SW480 (cell line): ENCODE measurements at regions not wholly inside any gene's neighbourhood (a gene's known extent, or its start where the extent isn't known, plus 50 kb on each side); places are given as distances from the start of the nearest gene placed in this dataset.
"Not testable (repeated sequence)": the region's sequence is repeated elsewhere in the genome, so short reads cannot be mapped to it uniquely, and the experiment has no call there.

ENCODE experiments used
- DNase-seq: peaks from one replicate; pipeline ENCODE4 v3.0.0-alpha.2; 2016; ENCODE audit warnings: low spot score

DNA sequence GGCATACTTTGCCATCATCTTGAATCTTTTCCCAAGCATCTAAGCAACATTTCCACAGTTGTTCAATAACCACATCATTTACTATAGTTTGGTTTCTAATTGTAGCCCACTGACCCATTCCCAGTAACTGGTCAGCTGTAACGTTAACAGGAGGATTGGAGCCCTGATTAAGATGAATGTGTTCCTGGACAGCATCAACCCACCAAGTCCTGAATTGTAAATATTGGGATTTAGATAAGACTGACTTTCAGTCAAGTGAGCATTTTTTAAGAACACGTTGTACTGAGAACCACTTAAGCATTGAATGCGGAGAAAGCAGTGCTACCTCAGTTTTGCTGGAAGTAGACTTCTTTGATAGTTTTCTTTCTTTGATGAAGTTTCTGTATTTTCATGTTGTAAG is 53.3 kb upstream of the ARL4D start:
- not testable (repeated sequence) for DNase-seq

GRCh38 chr17:43344685-43345084 is 54.1 kb upstream of the ARL4D start:
- DNase-seq, result no peak

DNA sequence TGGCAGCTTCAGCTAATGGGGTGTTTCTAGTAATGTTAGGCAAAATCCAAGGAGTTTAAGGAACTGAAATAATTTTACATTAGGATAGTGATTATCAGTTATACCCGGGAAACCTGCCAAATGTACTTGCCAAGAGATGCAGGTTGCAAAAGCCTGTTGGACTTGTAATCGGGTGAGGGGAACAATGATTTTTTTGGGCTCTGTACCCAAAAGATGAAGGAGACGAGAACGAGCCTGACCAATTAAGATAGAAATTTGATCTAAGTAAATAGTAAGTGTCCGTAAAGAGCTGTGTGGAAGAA is 56.3 kb upstream of the ARL4D start:
- no peak for DNase-seq

DNA sequence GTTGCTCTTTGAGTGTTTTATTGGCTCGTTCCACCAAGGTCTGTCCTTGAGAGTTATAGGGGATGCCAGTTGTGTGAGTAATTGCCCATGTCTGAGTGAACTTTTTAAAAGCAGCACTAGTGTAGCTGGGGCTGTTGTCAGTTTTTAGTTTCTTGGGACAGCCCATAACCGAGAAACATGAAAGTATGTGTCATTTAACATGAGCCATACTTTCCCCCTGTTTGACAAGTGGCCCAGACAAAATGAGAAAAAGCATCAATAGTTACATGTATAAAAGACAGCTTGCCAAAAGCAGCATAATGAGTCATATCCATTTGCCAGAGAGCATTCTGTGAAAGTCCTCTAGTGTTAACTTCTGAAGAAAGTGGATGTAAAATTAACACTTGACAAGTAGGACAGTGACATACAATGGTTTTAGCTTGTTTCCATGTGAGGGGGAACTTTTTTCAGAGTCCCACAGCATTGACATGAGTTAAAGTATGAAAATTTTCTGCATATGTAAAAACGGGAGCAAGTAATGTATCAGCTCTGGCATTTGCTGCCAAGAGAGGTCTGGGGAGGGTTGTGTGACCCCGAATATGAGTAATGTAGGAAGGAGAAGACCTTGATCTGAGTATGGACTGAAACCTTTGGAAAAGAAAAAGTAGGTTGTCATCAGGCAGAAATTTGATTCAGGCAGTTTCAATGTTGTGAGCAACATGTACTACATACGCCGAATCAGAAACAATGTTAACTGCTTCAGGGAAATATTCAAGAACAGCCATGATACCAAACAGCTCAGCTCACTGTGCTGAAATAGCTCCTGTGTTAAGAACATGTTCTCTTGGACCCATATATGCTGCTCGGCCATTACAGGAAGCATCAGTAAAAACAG is 56.8 kb upstream of the ARL4D start:
- DNase-seq, result no peak

DNA sequence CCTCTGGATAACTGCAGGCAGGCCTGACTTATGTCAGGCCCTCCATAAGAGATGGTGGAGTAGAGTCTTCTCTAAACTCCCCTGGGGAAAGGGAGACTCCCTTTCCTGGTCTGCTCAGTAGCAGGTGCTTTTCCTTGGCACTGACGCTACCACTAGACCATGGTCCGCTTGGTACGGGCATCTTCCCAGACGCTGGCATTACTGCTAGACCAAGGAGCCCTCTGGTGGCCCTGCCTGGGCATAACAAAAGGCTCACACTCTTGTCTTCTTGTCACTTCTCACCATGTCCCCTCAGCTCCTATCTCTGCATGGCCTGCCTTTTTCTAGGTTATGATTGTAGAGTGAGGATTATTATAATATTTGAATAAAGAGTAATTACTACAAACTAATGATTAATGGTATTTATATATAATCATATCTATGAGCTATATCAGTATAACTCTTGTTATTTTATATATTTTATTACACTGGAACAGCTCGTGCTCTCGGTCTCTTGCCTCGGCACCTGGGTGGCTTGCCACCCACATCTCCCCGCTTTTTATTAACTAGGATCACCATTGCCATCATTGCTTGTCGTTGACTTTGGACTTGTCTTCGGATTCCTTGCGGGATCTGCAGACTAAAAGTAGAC is 59.8 kb upstream of the ARL4D start:
- DNase-seq, result peak; percentile 67

GRCh38 chr17:43337684-43338428 is 60.9 kb upstream of the ARL4D start:
- no peak for DNase-seq

- DNase-seq, result no peak
These were observed 63.9 kb upstream of the ARL4D start for GRCh38 chr17:43334738-43335402.

DNA sequence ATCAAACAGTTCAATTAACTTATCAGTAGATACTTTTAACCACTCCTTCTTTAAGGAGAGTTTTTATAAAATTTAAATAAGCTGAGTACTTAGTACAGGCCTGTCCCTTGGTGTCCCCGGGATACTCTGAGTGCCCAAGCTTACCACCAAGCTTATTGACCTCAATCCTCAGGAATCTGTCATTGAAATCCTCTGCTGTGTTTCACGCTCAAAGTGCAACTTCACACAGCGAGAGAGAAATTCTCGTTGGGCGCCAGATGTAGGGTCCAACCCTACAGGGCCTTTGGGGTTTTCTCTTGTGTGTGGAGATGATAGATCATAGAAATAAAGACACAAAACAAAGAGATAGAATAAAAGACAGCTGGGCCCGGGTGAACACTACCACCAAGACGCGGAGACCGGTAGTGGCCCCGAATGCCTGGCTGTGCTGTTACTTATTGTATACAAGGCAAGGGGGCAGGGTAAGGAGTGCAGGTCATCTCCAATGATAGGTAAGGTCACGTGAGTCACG is 65.3 kb upstream of the ARL4D start:
- DNase-seq, result no peak

- DNase-seq, result no peak
These were observed 66.6 kb upstream of the ARL4D start for GRCh38 chr17:43332230-43332629.

DNA sequence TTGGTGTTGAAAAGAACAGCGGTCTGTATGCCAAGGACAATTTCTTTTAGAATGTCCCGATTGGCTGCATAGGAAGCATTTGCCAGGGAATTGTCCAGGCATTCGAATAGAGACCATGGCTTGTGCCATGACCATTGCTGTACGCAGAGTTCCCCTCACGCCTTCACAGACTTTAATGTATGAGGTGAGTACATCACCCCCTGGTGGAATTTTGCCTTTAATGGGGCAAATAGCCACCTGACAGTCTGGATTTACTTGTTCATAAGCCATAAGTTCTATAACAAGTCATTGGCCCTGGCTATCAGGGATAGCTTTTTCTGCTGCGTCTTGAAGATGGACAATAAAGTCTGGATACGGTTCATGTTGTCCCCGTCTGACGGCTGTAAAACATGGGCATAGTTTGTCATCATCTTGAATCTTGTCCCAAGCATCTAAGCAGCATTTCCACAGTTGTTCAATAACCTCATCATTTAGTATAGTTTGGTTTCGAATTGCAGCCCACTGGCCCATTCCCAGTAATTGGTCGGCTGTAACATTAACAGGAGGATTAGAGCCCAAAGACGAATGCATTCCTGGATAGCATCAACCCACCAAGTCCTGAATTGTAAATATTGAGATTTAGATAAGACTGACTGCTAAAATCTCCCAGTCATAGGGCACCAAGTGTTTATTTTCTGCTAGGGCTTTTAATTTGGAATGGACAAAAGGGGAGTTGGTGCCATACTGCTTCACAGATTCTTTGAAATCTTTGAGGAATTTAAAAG is 67.7 kb upstream of the ARL4D start:
- DNase-seq, result no peak

- no peak for DNase-seq
These were observed 69.6 kb upstream of the ARL4D start for GRCh38 chr17:43329183-43329582.

DNA sequence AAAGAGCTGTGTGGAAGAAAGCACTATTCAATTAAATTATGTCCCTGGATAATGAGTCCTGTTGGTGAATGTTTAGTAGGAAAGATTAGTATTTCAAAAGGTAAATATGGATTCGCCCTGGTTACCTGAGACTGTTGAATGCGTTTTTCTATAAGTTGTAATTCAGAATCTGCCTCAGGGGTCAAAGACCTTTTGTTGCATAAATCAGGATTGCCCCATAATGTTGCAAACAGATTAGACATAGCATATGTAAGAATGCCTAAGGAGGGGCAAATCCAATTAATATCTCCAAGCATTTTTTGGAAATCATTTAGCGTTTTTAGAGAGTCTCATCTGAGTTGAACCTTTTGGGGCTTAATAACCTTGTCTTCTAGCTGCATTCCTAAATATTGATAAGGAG is 70.1 kb upstream of the ARL4D start:
- DNase-seq, result no peak

GRCh38 chr17:43327834-43328420 is 70.9 kb upstream of the ARL4D start:
- DNase-seq, result no peak

DNA sequence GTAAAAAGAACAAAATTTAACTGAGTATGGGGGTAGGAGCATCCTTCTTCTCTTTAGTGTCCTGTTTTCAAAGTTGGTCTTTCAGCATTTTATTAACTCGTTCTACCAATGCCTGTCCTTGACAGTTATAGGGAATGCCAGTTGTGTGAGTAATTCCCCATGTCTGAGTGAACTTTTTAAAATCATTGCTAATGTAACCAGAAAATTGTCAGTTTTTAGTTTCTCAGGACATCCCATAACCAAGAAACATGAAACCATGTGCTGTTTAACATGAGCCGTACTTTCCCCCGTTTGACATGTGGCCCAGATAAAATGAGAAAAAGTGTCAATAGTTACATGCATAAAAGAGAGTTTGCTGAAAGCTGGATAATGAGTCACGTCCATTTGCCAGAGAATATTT is 71.4 kb upstream of the ARL4D start:
- DNase-seq, result no peak

GRCh38 chr17:43326490-43327275 is 72.1 kb upstream of the ARL4D start:
- no peak for DNase-seq

DNA sequence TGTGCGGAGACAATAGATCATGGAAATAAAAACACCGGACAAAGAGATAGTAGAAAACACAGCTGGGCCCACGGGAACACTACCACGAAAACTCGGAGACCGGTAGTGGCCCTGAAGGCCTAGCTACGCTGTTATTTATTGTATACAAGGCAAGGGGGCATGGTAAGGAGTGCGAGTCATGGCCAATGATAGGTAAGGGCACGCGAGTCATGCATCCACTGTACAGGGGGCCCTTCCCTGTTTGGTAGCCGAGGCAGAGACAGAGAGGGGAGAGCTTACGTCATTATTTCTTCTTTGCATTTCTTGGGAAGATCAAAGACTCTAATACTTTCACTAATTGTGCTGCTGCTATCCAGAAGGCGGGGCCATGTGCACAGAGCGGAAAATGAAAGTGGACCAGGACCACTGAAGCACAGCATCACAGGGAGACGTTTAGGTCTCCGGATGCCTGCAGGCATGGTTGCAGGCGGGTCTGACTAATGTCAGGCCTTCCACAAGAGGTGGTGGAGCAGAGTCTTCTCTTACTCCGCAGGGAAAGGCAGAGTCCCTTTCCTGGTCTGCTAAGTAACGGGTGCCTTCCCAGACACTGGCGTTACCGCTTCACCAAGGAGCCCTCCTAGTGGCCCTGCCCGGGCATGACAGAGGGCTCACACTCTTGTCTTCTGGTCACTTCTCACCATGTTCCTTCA is 74.4 kb upstream of the ARL4D start:
- no peak for DNase-seq

DNA sequence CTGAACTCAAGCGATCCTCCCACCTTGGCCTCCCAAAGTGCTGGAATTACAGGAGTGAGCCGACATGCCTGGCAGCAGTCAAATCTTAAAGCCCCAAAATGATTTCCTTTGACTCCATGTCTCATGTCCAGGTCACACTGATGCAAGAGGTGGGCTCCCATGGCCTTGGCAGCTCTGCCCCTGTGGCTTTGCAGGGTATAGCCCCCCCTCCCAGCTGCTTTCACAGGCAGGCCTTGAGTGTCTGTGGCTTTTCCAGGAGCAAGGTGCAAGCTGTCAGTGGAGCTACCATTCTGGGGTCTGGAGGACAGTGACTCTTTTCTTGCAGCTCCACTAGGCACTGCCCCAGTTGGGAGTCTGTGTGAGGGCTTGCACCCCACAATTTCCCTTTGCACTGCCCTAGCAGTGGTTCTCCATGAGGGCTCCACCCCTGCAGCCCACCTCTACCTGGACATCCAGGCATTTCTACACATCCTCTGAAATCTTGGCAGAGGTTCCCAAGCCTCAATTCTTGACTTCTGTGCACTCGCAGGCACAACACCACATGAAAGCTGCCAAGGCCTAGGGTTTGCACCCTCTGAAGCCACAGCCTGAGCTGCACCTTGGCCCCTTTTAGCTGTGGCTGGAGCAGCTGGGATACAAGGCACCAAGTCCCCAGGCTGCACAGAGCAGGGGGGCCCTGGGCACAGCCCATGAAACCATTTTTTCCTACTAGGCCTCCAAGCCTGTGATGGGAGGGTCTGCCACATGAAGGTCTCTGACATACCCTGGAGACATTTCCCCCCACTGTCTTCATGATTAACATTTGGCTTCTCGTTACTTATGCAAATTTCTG is 79.3 kb upstream of the ARL4D start:
- DNase-seq, result no peak

DNA sequence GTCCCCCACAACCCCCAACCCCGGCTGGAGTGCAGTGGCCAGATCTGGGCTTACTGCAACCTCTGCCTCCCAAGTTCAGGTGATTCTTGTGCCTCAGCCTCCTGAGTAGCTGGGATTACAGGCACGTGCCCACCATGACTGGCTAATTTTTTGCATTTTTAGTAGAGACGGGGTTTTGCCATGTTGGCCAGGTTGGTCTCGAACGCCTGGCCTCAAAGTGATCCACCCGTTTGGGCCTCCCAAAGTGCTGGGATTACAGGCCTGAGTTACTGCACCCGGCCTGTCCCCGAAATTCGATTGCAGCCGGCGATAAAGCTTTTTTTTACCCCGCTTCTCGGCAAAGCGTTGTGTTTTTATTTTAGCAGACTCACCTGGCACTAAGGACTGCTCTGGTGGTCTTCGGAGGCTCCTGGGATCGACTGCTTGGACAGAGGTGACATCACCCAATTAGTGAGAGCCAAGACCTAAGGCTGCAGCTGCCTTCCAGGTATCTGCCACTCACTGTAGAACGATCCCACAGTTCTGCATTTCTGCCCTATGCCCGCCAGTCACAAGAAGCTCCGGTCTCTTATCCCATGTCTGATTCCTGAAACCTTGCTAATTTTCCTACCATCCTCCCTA is 82.2 kb upstream of the ARL4D start:
- no peak for DNase-seq
